GM12891 (cell line): ENCODE measurements at regions not wholly inside any gene's neighbourhood (a gene's known extent, or its start where the extent isn't known, plus 50 kb on each side); places are given as distances from the start of the nearest gene placed in this dataset.

Experiments used
- PAX5 ChIP-seq: IDR thresholded peaks from 2 replicates; pipeline ENCODE4 v1.6.1; 2011; ENCODE audit warnings: low read length, moderate library complexity, mild to moderate bottlenecking; ENCODE audit not compliant: insufficient read depth, severe bottlenecking
- POLR2A ChIP-seq: IDR thresholded peaks from 2 replicates; pipeline ENCODE4 v1.6.1; 2011; ENCODE audit warnings: low read depth, low read length, control low read depth
- POLR2AphosphoS5 ChIP-seq: IDR thresholded peaks from 2 replicates; pipeline ENCODE4 v1.6.1; 2011; ENCODE audit warnings: low read depth, low read length, control low read depth
- POU2F2 ChIP-seq: IDR thresholded peaks from 2 replicates; pipeline ENCODE4 v1.6.1; 2011; ENCODE audit warnings: low read depth, mild to moderate bottlenecking, control low read depth, low read length, moderate library complexity
- SPI1 ChIP-seq: IDR thresholded peaks from 2 replicates; pipeline ENCODE4 v1.6.1; 2011; ENCODE audit warnings: low read depth, low read length, control low read depth
- TAF1 ChIP-seq: IDR thresholded peaks from 2 replicates; pipeline ENCODE4 v1.6.1; 2011; ENCODE audit warnings: low read depth, low read length, control low read depth

- TF ChIP-seq POLR2A = no peak
- no peak for TF ChIP-seq POLR2AphosphoS5
- TF ChIP-seq SPI1 = no peak
- TF ChIP-seq TAF1 = no peak
- no peak for TF ChIP-seq POU2F2
- TF ChIP-seq PAX5 = no peak
These were observed 390.0 kb downstream of the MEIS1 start for GRCh38 chr2:66824926-66825325.
